ENCODE measurements at regions not wholly inside any gene's neighbourhood (a gene's known extent, or its start where the extent isn't known, plus 50 kb on each side); places are given as distances from the start of the nearest gene placed in this dataset.

- DNase-seq (ENCODE audit: low read depth): no peak
- no peak overlapping the region for H3K4me3 ChIP-seq (ENCODE audit: low read depth, low read length)
- H3K27me3 ChIP-seq (ENCODE audit: control insufficient read depth, insufficient read depth, low read length): no peaks in the 10 kb centered on the region
- H3K36me3 ChIP-seq (ENCODE audit: control insufficient read depth, insufficient read depth, low read length): no peaks in the 10 kb centered on the region
- TF ChIP-seq CTCF (IDR thresholded peaks at IDR 0.05; ENCODE audit: insufficient read depth, low read length, poor library complexity, severe bottlenecking): no peak
These were observed 69.4 kb upstream of the MTPN start for GRCh38 chr7:136046548-136046947.

GRCh38 chr7:136045992-136046391 is 68.8 kb upstream of the MTPN start:
- no peaks in the 10 kb centered on the region for H3K36me3 ChIP-seq (ENCODE audit: control insufficient read depth, insufficient read depth, low read length)
- TF ChIP-seq CTCF (IDR thresholded peaks at IDR 0.05; ENCODE audit: insufficient read depth, low read length, poor library complexity, severe bottlenecking): no peak
- no peak overlapping the region for H3K4me3 ChIP-seq (ENCODE audit: low read depth, low read length)
- no peaks in the 10 kb centered on the region for H3K27me3 ChIP-seq (ENCODE audit: control insufficient read depth, insufficient read depth, low read length)
- no peak for DNase-seq (ENCODE audit: low read depth)

GRCh38 chr7:136045181-136045580 is 68.0 kb upstream of the MTPN start:
- H3K4me3 ChIP-seq (ENCODE audit: low read depth, low read length): no peak overlapping the region
- H3K27me3 ChIP-seq (ENCODE audit: control insufficient read depth, insufficient read depth, low read length): no peaks in the 10 kb centered on the region
- no peak for DNase-seq (ENCODE audit: low read depth)
- TF ChIP-seq CTCF (IDR thresholded peaks at IDR 0.05; ENCODE audit: insufficient read depth, low read length, poor library complexity, severe bottlenecking): no peak
- H3K36me3 ChIP-seq (ENCODE audit: control insufficient read depth, insufficient read depth, low read length): no peaks in the 10 kb centered on the region

- Histone ChIP-seq H3K4me3 (ENCODE audit: low read depth, low read length) (no peak overlapping the region), H3K27me3 (ENCODE audit: control insufficient read depth, insufficient read depth, low read length) (no peaks in the 10 kb centered on the region), H3K36me3 (ENCODE audit: control insufficient read depth, insufficient read depth, low read length) (no peaks in the 10 kb centered on the region)
- no peak for DNase-seq (ENCODE audit: low read depth)
- no peak for TF ChIP-seq CTCF (IDR thresholded peaks at IDR 0.05; ENCODE audit: insufficient read depth, low read length, poor library complexity, severe bottlenecking)
These were observed 62.6 kb upstream of the MTPN start for GRCh38 chr7:136039577-136040345.

- H3K27me3 ChIP-seq (ENCODE audit: control insufficient read depth, insufficient read depth, low read length): no peaks in the 10 kb centered on the region
- no peak for DNase-seq (ENCODE audit: low read depth)
- no peaks in the 10 kb centered on the region for H3K36me3 ChIP-seq (ENCODE audit: control insufficient read depth, insufficient read depth, low read length)
- H3K4me3 ChIP-seq (ENCODE audit: low read depth, low read length): no peak overlapping the region
- TF ChIP-seq CTCF (IDR thresholded peaks at IDR 0.05; ENCODE audit: insufficient read depth, low read length, poor library complexity, severe bottlenecking): no peak
These were observed 59.2 kb upstream of the MTPN start for GRCh38 chr7:136036336-136036735.

- TF ChIP-seq CTCF (IDR thresholded peaks at IDR 0.05; ENCODE audit: insufficient read depth, low read length, poor library complexity, severe bottlenecking): no peak
- no peaks in the 10 kb centered on the region for H3K27me3 ChIP-seq (ENCODE audit: control insufficient read depth, insufficient read depth, low read length)
- no peak for DNase-seq (ENCODE audit: low read depth)
These were observed 57.0 kb upstream of the MTPN start for GRCh38 chr7:136034132-136034531.

More at GRCh38 chr7:136034132-136034531, 57.0 kb upstream of the MTPN start:
- no peak overlapping the region for H3K4me3 ChIP-seq (ENCODE audit: low read depth, low read length)
- H3K36me3 ChIP-seq (ENCODE audit: control insufficient read depth, insufficient read depth, low read length): no peaks in the 10 kb centered on the region
